Coronary artery (tissue), 2 donors: ENCODE measurements at regions not wholly inside any gene's neighbourhood (a gene's known extent, or its start where the extent isn't known, plus 50 kb on each side); places are given as distances from the start of the nearest gene placed in this dataset.
"Not testable (repeated sequence)": the region's sequence is repeated elsewhere in the genome, so short reads cannot be mapped to it uniquely, and the experiment has no call there.

Experiments used
- DNase-seq: peaks from one replicate; pipeline ENCODE4 v3.0.0-alpha.2; 2017; ENCODE audit warnings: low spot score
- H3K27ac ChIP-seq, 2 donors: fragments of 200-600 bp; sonication (generic); one replicate each; pipeline ENCODE4 v1.5.1; 2016 to 2019
- H3K4me3 ChIP-seq: fragments of 200-600 bp; sonication (generic); 2 replicates; pipeline ENCODE4 v1.5.1; 2016; ENCODE audit warnings: mild to moderate bottlenecking, moderate library complexity
- TF ChIP-seq, protein P1 (sequence below): fragments of 200-600 bp; sonication (generic); IDR thresholded peaks from one replicate; pipeline ENCODE4 v1.5.1; 2019; ENCODE audit warnings: antibody characterized with exemption

DNA sequence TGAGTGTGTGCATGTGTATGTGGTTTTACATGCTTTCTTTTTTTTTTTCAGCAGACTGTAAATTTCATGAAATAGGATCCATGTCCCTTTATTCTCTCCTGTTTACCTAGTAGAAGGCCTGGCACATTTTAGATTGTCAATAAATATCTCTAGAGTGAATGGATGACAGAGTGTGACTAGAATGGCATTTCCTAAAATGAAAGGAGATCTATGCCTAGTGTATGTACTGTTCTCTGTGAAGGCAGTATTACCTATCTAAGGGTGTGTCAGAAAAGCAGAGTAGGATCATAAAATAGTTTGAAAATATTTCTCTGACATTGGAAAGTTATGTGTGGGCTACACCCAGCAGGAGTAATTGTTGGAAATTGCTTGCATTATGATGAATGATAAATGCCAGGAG lies 1876.0 kb upstream of the C9orf72 start:
- TF ChIP-seq, protein P1, sequence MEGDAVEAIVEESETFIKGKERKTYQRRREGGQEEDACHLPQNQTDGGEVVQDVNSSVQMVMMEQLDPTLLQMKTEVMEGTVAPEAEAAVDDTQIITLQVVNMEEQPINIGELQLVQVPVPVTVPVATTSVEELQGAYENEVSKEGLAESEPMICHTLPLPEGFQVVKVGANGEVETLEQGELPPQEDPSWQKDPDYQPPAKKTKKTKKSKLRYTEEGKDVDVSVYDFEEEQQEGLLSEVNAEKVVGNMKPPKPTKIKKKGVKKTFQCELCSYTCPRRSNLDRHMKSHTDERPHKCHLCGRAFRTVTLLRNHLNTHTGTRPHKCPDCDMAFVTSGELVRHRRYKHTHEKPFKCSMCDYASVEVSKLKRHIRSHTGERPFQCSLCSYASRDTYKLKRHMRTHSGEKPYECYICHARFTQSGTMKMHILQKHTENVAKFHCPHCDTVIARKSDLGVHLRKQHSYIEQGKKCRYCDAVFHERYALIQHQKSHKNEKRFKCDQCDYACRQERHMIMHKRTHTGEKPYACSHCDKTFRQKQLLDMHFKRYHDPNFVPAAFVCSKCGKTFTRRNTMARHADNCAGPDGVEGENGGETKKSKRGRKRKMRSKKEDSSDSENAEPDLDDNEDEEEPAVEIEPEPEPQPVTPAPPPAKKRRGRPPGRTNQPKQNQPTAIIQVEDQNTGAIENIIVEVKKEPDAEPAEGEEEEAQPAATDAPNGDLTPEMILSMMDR: no peak
- Histone ChIP-seq H3K4me3 (no peak overlapping the region), H3K27ac (no peak overlapping the region)
- no peak for DNase-seq

DNA sequence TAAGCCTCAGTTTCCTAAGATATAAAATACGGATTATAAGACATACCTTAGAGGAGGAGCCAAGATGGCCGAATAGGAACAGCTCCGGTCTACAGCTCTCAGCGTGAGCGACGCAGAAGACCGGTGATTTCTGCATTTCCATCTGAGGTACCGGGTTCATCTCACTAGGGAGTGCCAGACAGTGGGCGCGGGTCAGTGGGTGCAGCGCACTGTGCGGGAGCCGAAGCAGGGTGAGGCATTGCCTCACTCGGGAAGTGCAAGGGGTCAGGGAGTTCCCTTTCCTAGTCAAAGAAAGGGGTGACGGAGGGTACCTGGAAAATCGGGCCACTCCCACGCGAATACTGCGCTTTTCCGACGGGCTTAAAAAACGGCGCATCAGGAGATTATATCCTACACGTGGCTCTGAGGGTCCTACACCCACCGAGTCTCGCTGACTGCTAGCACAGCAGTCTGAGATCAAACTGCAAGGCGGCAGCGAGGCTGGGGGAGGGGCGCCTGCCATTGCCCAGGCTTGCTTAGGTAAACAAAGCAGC lies 1877.1 kb upstream of the C9orf72 start:
- DNase-seq, H3K4me3 ChIP-seq, H3K27ac ChIP-seq: not testable (repeated sequence)

DNA sequence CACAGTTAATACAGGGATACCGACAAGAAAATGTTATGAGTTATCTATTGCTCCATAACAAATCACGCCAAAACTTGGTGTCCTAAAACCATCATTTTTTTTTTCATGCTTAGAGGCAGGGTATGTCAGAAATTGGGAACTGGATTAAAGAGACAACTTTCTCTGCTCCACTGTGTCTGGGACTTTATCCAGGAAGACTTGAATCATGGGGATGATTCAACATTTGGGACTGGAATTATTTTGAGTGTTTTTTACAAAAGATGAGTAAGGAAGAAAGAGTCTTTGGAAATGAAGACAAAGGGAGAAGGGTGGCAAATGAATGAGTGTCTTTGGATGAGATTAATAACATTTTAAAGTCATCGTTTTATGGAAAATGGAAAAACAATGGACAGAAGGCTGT lies 1883.7 kb upstream of the C9orf72 start:
- no peak overlapping the region for H3K27ac ChIP-seq
- TF ChIP-seq, protein P1: no peak
- H3K4me3 ChIP-seq: no peak overlapping the region
- no peak for DNase-seq

DNA sequence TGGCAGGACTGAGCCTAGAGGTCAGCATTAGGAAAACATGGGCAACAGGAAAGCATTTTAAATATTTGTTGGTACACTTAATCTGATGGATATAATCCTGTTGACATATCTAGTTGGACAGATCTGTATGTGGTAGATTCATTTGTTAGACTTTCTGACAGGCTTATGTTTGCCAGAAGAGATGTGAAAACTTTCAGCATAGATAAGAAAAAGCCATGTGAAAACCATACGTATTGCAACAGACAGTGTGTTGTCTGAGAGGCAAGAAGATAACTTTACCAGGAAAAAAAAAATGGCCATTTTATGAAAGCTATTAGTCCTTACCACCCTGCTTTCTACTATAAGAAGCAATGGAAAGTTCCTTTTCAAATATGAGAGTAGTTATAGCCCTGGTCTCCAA lies 1902.2 kb upstream of the C9orf72 start:
- Histone ChIP-seq H3K4me3 (no peak overlapping the region), H3K27ac (no peak overlapping the region)
- DNase-seq: no peak
- TF ChIP-seq, protein P1: no peak

DNA sequence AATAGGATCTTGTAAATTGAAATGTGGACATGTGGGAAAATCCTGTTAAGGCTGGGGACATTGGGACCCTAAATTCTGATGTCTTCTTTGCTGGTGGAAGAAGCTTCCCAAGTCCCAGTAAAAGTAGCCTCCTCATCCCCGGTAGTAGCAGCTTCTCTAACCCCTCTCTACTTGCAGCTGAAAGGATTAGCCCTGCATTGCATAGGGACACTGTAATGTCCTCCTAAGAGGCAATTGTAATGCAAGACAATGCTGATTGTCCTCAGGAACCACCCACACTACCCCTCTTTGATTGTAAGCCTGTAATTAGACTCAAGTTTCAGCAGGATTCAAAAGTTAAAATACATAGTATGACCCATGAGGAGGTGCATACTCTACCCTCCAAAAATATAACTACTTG lies 1938.4 kb upstream of the C9orf72 start:
- Histone ChIP-seq H3K27ac (no peak overlapping the region), H3K4me3 (no peak overlapping the region)
- TF ChIP-seq, protein P1: no peak
- DNase-seq: no peak

DNA sequence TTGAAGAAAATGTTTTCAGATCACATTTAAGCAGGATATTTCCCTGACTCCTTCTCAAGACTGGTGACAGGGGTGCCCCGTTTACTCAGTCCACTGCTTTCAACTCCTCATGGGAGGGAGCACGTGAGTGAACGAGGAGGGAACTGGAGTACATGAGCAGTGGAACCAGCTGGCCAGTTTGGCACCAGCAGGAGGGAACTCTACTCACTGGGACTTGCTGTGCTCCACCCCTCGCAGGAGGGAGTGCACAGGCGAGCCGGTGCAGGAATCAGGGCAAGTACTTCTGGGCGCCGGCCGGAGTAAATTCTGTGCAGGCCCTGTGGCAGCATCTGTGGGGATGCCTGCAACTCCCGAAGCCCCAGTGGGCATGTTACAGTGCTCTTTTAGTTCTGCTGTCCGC lies 1941.1 kb upstream of the C9orf72 start:
- no peak for DNase-seq
- Histone ChIP-seq H3K4me3 (no peak overlapping the region), H3K27ac (no peak overlapping the region)
- TF ChIP-seq, protein P1: no peak

DNA sequence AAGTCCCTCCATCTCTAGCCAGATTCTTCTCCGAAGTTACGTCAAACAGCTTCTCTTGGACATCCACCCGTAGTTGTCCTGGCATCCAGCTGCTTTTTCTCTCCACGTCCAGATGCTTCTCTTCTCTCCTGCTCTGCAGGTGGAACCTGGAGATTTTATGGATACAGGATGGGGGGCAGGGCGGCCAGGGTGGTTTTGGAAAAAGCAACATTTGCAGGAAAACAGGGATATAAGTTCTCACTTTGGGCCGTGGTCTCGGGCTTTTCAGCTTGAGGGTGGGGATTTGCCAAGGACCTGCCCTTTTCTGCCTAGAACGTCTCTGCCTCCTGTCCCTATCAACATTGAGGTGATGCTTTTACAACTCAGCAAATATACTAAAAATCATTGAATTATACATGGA lies 1941.6 kb upstream of the C9orf72 start:
- H3K4me3 ChIP-seq: no peak overlapping the region
- TF ChIP-seq, protein P1: no peak
- H3K27ac ChIP-seq: no peak overlapping the region
- no peak for DNase-seq

DNA sequence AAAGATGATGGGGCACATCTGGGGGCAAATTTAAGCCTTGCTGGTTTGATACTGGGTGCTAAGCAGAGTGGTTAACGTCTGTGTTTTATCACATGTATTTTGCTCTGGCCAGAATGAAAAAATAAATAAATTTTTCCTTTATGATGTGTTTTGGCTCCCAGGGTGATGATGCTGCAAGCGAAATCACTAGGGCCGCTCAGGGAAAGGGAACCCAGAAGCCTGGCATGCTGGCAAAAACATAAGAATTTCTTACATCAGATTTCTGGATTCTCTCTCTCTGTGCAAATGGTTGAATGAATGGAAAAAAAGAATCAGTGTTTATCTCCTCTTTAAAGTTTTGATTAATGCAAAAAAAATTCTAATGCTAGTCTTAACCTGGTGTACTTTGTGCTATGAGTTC lies 1975.2 kb upstream of the C9orf72 start:
- no peak for DNase-seq

More for the DNA sequence above, 1975.2 kb upstream of the C9orf72 start:
- Histone ChIP-seq H3K27ac (no peak overlapping the region), H3K4me3 (no peak overlapping the region)
- TF ChIP-seq, protein P1: no peak
